ENCODE measurements at regions not wholly inside any gene's neighbourhood (a gene's known extent, or its start where the extent isn't known, plus 50 kb on each side); places are given as distances from the start of the nearest gene placed in this dataset.

GRCh38 chr10:84606428-84606827 is 278.0 kb downstream of the CCSER2 start:
- no peaks in the 10 kb centered on the region for H3K4me1 ChIP-seq
- TF ChIP-seq POLR2A (IDR thresholded peaks at IDR 0.05) (no peak), EP300 (IDR thresholded peaks at IDR 0.05) (no peak)
- TF ChIP-seq, protein P1, sequence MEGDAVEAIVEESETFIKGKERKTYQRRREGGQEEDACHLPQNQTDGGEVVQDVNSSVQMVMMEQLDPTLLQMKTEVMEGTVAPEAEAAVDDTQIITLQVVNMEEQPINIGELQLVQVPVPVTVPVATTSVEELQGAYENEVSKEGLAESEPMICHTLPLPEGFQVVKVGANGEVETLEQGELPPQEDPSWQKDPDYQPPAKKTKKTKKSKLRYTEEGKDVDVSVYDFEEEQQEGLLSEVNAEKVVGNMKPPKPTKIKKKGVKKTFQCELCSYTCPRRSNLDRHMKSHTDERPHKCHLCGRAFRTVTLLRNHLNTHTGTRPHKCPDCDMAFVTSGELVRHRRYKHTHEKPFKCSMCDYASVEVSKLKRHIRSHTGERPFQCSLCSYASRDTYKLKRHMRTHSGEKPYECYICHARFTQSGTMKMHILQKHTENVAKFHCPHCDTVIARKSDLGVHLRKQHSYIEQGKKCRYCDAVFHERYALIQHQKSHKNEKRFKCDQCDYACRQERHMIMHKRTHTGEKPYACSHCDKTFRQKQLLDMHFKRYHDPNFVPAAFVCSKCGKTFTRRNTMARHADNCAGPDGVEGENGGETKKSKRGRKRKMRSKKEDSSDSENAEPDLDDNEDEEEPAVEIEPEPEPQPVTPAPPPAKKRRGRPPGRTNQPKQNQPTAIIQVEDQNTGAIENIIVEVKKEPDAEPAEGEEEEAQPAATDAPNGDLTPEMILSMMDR (IDR thresholded peaks at IDR 0.05): no peak
- H3K27me3 ChIP-seq: no peaks in the 10 kb centered on the region
- 40 to 44% methylated on average over 3 of the region's 3 CpGs for WGBS, 2 donors
- no peak for DNase-seq (ENCODE audit: low spot score in 2 of 2)
- no peaks in the 10 kb centered on the region for H3K9me3 ChIP-seq
- no peak overlapping the region for H3K27ac ChIP-seq
- H3K36me3 ChIP-seq: no peaks in the 10 kb centered on the region
- H3K4me3 ChIP-seq: no peak overlapping the region

GRCh38 chr10:84607044-84607443 is 278.7 kb downstream of the CCSER2 start:
- H3K9me3 ChIP-seq: no peaks in the 10 kb centered on the region
- H3K4me1 ChIP-seq: no peaks in the 10 kb centered on the region
- no peak overlapping the region for H3K4me3 ChIP-seq
- TF ChIP-seq EP300 (IDR thresholded peaks at IDR 0.05): no peak
- TF ChIP-seq POLR2A (IDR thresholded peaks at IDR 0.05): no peak
- TF ChIP-seq, protein P1 (IDR thresholded peaks at IDR 0.05): no peak
- H3K27me3 ChIP-seq: no peaks in the 10 kb centered on the region
- H3K36me3 ChIP-seq: no peaks in the 10 kb centered on the region
- H3K27ac ChIP-seq: no peak overlapping the region
- WGBS, 2 donors: 85 to 87% methylated on average over 4 of the region's 4 CpGs
- no peak for DNase-seq (ENCODE audit: low spot score in 2 of 2)

GRCh38 chr10:84607523-84607922 is 279.1 kb downstream of the CCSER2 start:
- TF ChIP-seq POLR2A (IDR thresholded peaks at IDR 0.05) (no peak), EP300 (IDR thresholded peaks at IDR 0.05) (no peak)
- TF ChIP-seq, protein P1 (IDR thresholded peaks at IDR 0.05): no peak
- Histone ChIP-seq H3K9me3 (no peaks in the 10 kb centered on the region), H3K4me3 (no peak overlapping the region), H3K4me1 (no peaks in the 10 kb centered on the region), H3K36me3 (no peaks in the 10 kb centered on the region), H3K27ac (no peak overlapping the region), H3K27me3 (no peaks in the 10 kb centered on the region)
- 37 to 38% methylated on average over 9 of the region's 9 CpGs for WGBS, 2 donors
- no peak for DNase-seq (ENCODE audit: low spot score in 2 of 2)

DNA sequence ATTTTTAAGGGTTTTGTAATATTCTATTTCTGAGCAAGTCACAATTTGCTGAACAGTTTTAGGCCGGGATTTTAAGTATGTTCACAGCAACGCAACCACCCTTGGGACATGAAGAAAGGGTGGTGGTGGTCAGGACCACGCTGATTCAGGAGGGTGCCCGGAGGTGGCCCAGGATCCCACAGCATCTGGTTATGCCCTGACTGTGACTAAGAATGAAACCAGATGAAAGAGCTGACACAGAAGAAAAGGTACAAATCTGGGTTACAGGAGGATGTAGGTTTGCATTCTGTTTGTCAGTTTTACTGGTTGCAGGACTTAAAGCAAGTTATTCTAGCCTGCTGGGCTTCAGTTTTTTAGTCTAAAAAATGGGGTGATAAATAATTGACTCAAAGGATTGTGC is 279.7 kb downstream of the CCSER2 start:
- 83 to 86% methylated on average over 4 of the region's 4 CpGs for WGBS, 2 donors
- no peak for DNase-seq (ENCODE audit: low spot score in 2 of 2)
- H3K4me3 ChIP-seq: no peak overlapping the region

DNA sequence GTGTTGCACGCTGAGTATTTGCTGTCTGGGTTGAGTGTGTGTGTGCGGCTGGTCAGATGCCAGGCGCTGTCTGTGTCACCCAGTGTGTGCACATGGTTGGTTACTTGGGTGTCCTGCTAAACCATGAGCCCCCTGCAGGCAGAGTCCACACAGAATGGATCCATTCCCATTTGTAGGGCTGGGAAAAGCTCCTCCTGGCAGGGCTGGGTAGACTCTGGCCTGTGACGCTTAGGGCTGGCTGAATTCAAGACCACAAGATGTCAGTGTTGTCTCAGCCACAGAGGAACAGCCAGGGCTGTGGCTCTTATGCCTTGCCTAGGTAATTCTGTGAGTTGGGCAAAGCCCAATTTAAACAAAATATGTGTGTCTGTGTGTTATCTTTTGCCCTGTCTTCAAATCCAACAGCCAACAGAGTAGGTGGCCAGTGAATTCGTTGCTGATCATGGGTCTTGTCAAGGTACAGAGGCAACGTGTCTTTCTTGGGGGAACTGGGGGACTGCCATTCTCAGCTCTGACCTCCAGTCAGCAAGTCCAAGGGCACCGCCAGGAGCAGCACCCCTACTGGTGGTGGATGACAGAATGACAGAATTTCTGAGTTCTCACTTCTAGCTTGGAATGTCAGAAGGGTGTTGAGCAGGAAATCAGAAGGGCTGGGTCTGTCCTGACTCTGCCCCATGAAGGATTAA is 285.1 kb downstream of the CCSER2 start:
- Histone ChIP-seq H3K4me1 (no peaks in the 10 kb centered on the region), H3K27ac (no peak overlapping the region), H3K36me3 (no peaks in the 10 kb centered on the region), H3K4me3 (no peak overlapping the region), H3K9me3 (no peaks in the 10 kb centered on the region), H3K27me3 (no peaks in the 10 kb centered on the region)
- no peak for DNase-seq (ENCODE audit: low spot score in 2 of 2)
- TF ChIP-seq EP300 (IDR thresholded peaks at IDR 0.05): no peak
- TF ChIP-seq, protein P1 (IDR thresholded peaks at IDR 0.05): peak in 2 of 5 experiments; percentile 12 to 17
- 41 to 43% methylated on average over 7 of the region's 7 CpGs for WGBS, 2 donors

More for the DNA sequence above, 279.7 kb downstream of the CCSER2 start:
- Histone ChIP-seq H3K27me3 (no peaks in the 10 kb centered on the region), H3K4me1 (no peaks in the 10 kb centered on the region), H3K9me3 (no peaks in the 10 kb centered on the region), H3K36me3 (no peaks in the 10 kb centered on the region), H3K27ac (no peak overlapping the region)
- TF ChIP-seq EP300 (IDR thresholded peaks at IDR 0.05) (no peak), POLR2A (IDR thresholded peaks at IDR 0.05) (no peak)
- TF ChIP-seq, protein P1 (IDR thresholded peaks at IDR 0.05): no peak
